HEK293 (cell line): ENCODE measurements at regions not wholly inside any gene's neighbourhood (a gene's known extent, or its start where the extent isn't known, plus 50 kb on each side); places are given as distances from the start of the nearest gene placed in this dataset.

Experiments used
- TF ChIP-seq, protein P1 (sequence below): fragments of 450-650 bp; formaldehyde crosslinking; IDR thresholded peaks from 2 replicates; pipeline ENCODE4 v1.5.1; 2016; ENCODE audit warnings: missing biosample characterization, missing genetic modification characterization
- TF ChIP-seq, protein P2 (sequence below): fragments of 450-650 bp; formaldehyde crosslinking; IDR thresholded peaks from 2 replicates; pipeline ENCODE4 v1.5.1; 2016; ENCODE audit warnings: missing biosample characterization, missing genetic modification characterization

DNA sequence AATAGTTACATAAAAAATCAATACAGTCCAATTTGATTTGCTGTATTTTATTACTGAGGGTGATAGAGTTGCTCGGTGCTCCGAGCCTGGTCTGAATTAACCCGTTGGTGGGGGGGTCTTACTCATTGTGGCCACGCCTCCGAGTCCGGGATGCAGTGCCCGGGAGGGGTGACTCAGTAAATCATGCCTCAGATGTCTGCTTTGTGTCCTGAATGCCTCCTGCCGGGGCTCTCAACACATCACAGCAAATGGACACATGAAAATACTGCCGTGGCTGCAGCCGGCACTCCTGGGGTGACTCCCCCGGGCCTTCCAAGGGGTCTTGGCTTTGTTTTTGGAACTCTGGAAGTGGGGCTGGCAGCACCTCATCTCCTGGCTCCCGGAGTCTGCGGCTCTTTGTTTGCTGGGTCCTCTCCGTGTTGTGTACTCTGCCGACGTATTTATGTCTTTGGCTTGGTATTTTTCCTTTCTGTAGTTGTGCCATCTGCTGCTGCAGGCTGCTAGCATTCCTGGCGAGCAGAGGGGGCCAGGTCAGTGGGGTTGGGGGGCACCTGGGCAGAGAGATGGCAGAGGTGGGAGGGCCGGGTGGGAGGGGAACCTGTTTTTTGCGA, 129.0 kb downstream of the AACS start:
- TF ChIP-seq, protein P1, sequence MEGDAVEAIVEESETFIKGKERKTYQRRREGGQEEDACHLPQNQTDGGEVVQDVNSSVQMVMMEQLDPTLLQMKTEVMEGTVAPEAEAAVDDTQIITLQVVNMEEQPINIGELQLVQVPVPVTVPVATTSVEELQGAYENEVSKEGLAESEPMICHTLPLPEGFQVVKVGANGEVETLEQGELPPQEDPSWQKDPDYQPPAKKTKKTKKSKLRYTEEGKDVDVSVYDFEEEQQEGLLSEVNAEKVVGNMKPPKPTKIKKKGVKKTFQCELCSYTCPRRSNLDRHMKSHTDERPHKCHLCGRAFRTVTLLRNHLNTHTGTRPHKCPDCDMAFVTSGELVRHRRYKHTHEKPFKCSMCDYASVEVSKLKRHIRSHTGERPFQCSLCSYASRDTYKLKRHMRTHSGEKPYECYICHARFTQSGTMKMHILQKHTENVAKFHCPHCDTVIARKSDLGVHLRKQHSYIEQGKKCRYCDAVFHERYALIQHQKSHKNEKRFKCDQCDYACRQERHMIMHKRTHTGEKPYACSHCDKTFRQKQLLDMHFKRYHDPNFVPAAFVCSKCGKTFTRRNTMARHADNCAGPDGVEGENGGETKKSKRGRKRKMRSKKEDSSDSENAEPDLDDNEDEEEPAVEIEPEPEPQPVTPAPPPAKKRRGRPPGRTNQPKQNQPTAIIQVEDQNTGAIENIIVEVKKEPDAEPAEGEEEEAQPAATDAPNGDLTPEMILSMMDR (tag by site-specific recombination), result no peak
- TF ChIP-seq, protein P2, sequence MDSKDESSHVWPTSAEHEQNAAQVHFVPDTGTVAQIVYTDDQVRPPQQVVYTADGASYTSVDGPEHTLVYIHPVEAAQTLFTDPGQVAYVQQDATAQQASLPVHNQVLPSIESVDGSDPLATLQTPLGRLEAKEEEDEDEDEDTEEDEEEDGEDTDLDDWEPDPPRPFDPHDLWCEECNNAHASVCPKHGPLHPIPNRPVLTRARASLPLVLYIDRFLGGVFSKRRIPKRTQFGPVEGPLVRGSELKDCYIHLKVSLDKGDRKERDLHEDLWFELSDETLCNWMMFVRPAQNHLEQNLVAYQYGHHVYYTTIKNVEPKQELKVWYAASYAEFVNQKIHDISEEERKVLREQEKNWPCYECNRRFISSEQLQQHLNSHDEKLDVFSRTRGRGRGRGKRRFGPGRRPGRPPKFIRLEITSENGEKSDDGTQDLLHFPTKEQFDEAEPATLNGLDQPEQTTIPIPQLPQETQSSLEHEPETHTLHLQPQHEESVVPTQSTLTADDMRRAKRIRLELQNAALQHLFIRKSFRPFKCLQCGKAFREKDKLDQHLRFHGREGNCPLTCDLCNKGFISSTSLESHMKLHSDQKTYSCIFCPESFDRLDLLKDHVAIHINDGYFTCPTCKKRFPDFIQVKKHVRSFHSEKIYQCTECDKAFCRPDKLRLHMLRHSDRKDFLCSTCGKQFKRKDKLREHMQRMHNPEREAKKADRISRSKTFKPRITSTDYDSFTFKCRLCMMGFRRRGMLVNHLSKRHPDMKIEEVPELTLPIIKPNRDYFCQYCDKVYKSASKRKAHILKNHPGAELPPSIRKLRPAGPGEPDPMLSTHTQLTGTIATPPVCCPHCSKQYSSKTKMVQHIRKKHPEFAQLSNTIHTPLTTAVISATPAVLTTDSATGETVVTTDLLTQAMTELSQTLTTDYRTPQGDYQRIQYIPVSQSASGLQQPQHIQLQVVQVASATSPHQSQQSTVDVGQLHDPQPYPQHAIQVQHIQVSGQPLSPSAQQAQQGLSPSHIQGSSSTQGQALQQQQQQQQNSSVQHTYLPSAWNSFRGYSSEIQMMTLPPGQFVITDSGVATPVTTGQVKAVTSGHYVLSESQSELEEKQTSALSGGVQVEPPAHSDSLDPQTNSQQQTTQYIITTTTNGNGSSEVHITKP (tag by site-specific recombination), result no peak
